Endothelial cell of umbilical vein (primary cell): ENCODE measurements at regions not wholly inside any gene's neighbourhood (a gene's known extent, or its start where the extent isn't known, plus 50 kb on each side); places are given as distances from the start of the nearest gene placed in this dataset. TPM values are rescaled to one million over a fixed set of nuclear protein-coding genes. Genes with fewer than 3 reads are reported as not detected.

Experiments
- small RNA-seq: library from RNA; depleted of rRNA; stranded (forward); fragments of <200 nt; gene quantifications from one replicate; pipeline ENCODE3, GENCODE V24; 2012; ENCODE audit warnings: low replicate concordance, low read depth; ENCODE audit not compliant: insufficient read depth, insufficient read length

Small RNA genes in the stretch of these regions (small RNA-seq; reads per million reads assigned to genes)
- not detected for gene RNA5SP161
